Activated CD8-positive, alpha-beta T cell treated with anti-CD3 and anti-CD28 coated beads, Interleukin-2, amount 10 ng/mL, durations not matched to agents 7 days and 5 days (primary cell): ENCODE measurements at regions not wholly inside any gene's neighbourhood (a gene's known extent, or its start where the extent isn't known, plus 50 kb on each side); places are given as distances from the start of the nearest gene placed in this dataset.

ENCODE experiments used
- ATAC-seq: fragments of 150-1000 bp; cut with Tn5 transposase; one replicate; pipeline ENCODE4 v1.10.0; 2021; ENCODE audit warnings: moderate library complexity
- CTCF ChIA-PET: fragments of 350-600 bp; sonication (Branson Sonifier 250); formaldehyde crosslinking; loops from one replicate; lab custom pipeline; 2021; ENCODE audit warnings: antibody characterized with exemption; lab: Charles Lee
- POLR2A ChIA-PET: fragments of 350-600 bp; sonication (Branson Sonifier 250); formaldehyde crosslinking; loops from one replicate; lab custom pipeline; 2021; ENCODE audit warnings: antibody characterized with exemption; lab: Charles Lee
- DNase-seq: peaks from one replicate; pipeline ENCODE4 v3.0.0-alpha.2; 2020
- H3K27ac Mint-ChIP-seq: one replicate; pipeline ENCODE4 v1.8.0; 2021; ENCODE audit warnings: mild to moderate bottlenecking, mixed read lengths
- H3K27me3 Mint-ChIP-seq: one replicate; pipeline ENCODE4 v1.8.0; 2021; ENCODE audit warnings: low read depth, mixed read lengths
- H3K36me3 Mint-ChIP-seq: one replicate; pipeline ENCODE4 v1.8.0; 2021; ENCODE audit warnings: low read depth, mixed read lengths
- H3K4me1 Mint-ChIP-seq: one replicate; pipeline ENCODE4 v1.8.0; 2021; ENCODE audit warnings: low read depth, mixed read lengths
- H3K4me3 Mint-ChIP-seq: one replicate; pipeline ENCODE4 v1.8.0; 2021; ENCODE audit warnings: mild to moderate bottlenecking, mixed read lengths
- H3K9me3 Mint-ChIP-seq: one replicate; pipeline ENCODE4 v1.8.0; 2022; ENCODE audit warnings: mixed read lengths; ENCODE audit not compliant: insufficient read depth

- Mint-ChIP-seq H3K4me3 (no peak overlapping the region), H3K9me3 (no peaks in the 10 kb centered on the region), H3K27me3 (peaks cover 2% of the 10 kb centered on the region), H3K4me1 (no peaks in the 10 kb centered on the region), H3K27ac (no peak overlapping the region), H3K36me3 (no peaks in the 10 kb centered on the region)
- POLR2A ChIA-PET = no interaction called here
- ATAC-seq (no peak), DNase-seq (no peak)
- CTCF ChIA-PET = no interaction called here
These were observed 124.9 kb upstream of the HABP2 start for GRCh38 chr10:113427811-113428558.

- Mint-ChIP-seq H3K4me1 (no peaks in the 10 kb centered on the region), H3K36me3 (no peaks in the 10 kb centered on the region), H3K4me3 (no peak overlapping the region), H3K9me3 (no peaks in the 10 kb centered on the region), H3K27me3 (peaks cover 2% of the 10 kb centered on the region), H3K27ac (no peak overlapping the region)
- POLR2A ChIA-PET = no interaction called here
- CTCF ChIA-PET = no interaction called here
- ATAC-seq (no peak), DNase-seq (no peak)
These were observed 122.0 kb upstream of the HABP2 start for GRCh38 chr10:113430634-113431397.

- DNase-seq = no peak
- Mint-ChIP-seq H3K27ac (no peak overlapping the region), H3K36me3 (no peaks in the 10 kb centered on the region), H3K9me3 (no peaks in the 10 kb centered on the region), H3K4me3 (no peak overlapping the region), H3K4me1 (no peaks in the 10 kb centered on the region), H3K27me3 (peaks cover 2% of the 10 kb centered on the region)
- POLR2A ChIA-PET = no interaction called here
- CTCF ChIA-PET = no interaction called here
- ATAC-seq = no peak
These were observed 121.3 kb upstream of the HABP2 start for GRCh38 chr10:113431398-113432160.

GRCh38 chr10:113433711-113434110, 119.1 kb upstream of the HABP2 start:
- Mint-ChIP-seq H3K27me3 (peaks cover 2% of the 10 kb centered on the region), H3K27ac (no peak overlapping the region), H3K9me3 (no peaks in the 10 kb centered on the region), H3K4me3 (no peak overlapping the region), H3K4me1 (no peaks in the 10 kb centered on the region), H3K36me3 (no peaks in the 10 kb centered on the region)
- ATAC-seq (no peak), DNase-seq (no peak)
- ChIA-PET POLR2A (no interaction called here), CTCF (interaction anchor here (0.6 to 1.1 kb wide), 2 partner anchors 18 to 122 kb away, joined by 3 read pairs; no protein-coding TSS in a partner anchor)

GRCh38 chr10:113434315-113434714, 118.5 kb upstream of the HABP2 start:
- H3K4me3 Mint-ChIP-seq = no peak overlapping the region
- POLR2A ChIA-PET = no interaction called here
- H3K9me3 Mint-ChIP-seq = no peaks in the 10 kb centered on the region

GRCh38 chr10:113434950-113435349, 117.9 kb upstream of the HABP2 start:
- Mint-ChIP-seq H3K36me3 (no peaks in the 10 kb centered on the region), H3K9me3 (no peaks in the 10 kb centered on the region), H3K4me1 (no peaks in the 10 kb centered on the region), H3K27ac (no peak overlapping the region), H3K27me3 (peaks cover 3% of the 10 kb centered on the region), H3K4me3 (no peak overlapping the region)
- CTCF ChIA-PET = no interaction called here
- POLR2A ChIA-PET = interaction anchor here (0.8 kb wide), 1 partner anchor 425 kb away, joined by 7 read pairs; no protein-coding TSS in a partner anchor
- no peak for ATAC-seq
- DNase-seq = no peak

More at GRCh38 chr10:113434315-113434714, 118.5 kb upstream of the HABP2 start:
- CTCF ChIA-PET = interaction anchor here (0.6 kb wide), 1 partner anchor 122 kb away, joined by 3 read pairs; no protein-coding TSS in a partner anchor
- H3K27ac Mint-ChIP-seq = no peak overlapping the region
- H3K4me1 Mint-ChIP-seq = no peaks in the 10 kb centered on the region
- H3K36me3 Mint-ChIP-seq = no peaks in the 10 kb centered on the region
- H3K27me3 Mint-ChIP-seq = peaks cover 2% of the 10 kb centered on the region
- ATAC-seq (no peak), DNase-seq (no peak)

- DNase-seq = no peak
- Mint-ChIP-seq H3K4me3 (no peak overlapping the region), H3K27me3 (peaks cover 3% of the 10 kb centered on the region), H3K9me3 (no peaks in the 10 kb centered on the region), H3K27ac (no peak overlapping the region), H3K36me3 (no peaks in the 10 kb centered on the region), H3K4me1 (no peaks in the 10 kb centered on the region)
- ChIA-PET POLR2A (no interaction called here), CTCF (no interaction called here)
- no peak for ATAC-seq
These were observed 117.0 kb upstream of the HABP2 start for GRCh38 chr10:113435881-113436280.

GRCh38 chr10:113436851-113437250, 116.0 kb upstream of the HABP2 start:
- CTCF ChIA-PET = no interaction called here
- Mint-ChIP-seq H3K9me3 (no peaks in the 10 kb centered on the region), H3K27ac (no peak overlapping the region), H3K27me3 (peaks cover 3% of the 10 kb centered on the region), H3K4me3 (no peak overlapping the region), H3K36me3 (no peaks in the 10 kb centered on the region), H3K4me1 (no peaks in the 10 kb centered on the region)
- no peak for DNase-seq
- no peak for ATAC-seq
- POLR2A ChIA-PET = no interaction called here

- no peak for ATAC-seq
- POLR2A ChIA-PET = no interaction called here
- H3K9me3 Mint-ChIP-seq = no peaks in the 10 kb centered on the region
- no peak for DNase-seq
- CTCF ChIA-PET = no interaction called here
- H3K4me3 Mint-ChIP-seq = no peak overlapping the region
- peaks cover 3% of the 10 kb centered on the region for H3K27me3 Mint-ChIP-seq
- no peak overlapping the region for H3K27ac Mint-ChIP-seq
- H3K36me3 Mint-ChIP-seq = no peaks in the 10 kb centered on the region
- no peaks in the 10 kb centered on the region for H3K4me1 Mint-ChIP-seq
These were observed 114.2 kb upstream of the HABP2 start for GRCh38 chr10:113438652-113439051.

GRCh38 chr10:113441220-113441619, 111.6 kb upstream of the HABP2 start:
- Mint-ChIP-seq H3K36me3 (no peaks in the 10 kb centered on the region), H3K4me1 (no peaks in the 10 kb centered on the region), H3K27me3 (peaks cover 3% of the 10 kb centered on the region), H3K4me3 (no peak overlapping the region), H3K27ac (no peak overlapping the region), H3K9me3 (no peaks in the 10 kb centered on the region)
- ChIA-PET POLR2A (no interaction called here), CTCF (no interaction called here)
- DNase-seq (no peak), ATAC-seq (no peak)

- H3K36me3 Mint-ChIP-seq = no peaks in the 10 kb centered on the region
- no peak overlapping the region for H3K27ac Mint-ChIP-seq
- no peaks in the 10 kb centered on the region for H3K9me3 Mint-ChIP-seq
- ATAC-seq (no peak), DNase-seq (no peak)
- no peaks in the 10 kb centered on the region for H3K4me1 Mint-ChIP-seq
- H3K27me3 Mint-ChIP-seq = peaks cover 3% of the 10 kb centered on the region
- H3K4me3 Mint-ChIP-seq = no peak overlapping the region
- ChIA-PET CTCF (no interaction called here), POLR2A (no interaction called here)
These were observed 111.1 kb upstream of the HABP2 start for GRCh38 chr10:113441686-113442270.
